Gastrocnemius medialis (tissue), 4 donors: ENCODE measurements at regions not wholly inside any gene's neighbourhood (a gene's known extent, or its start where the extent isn't known, plus 50 kb on each side); places are given as distances from the start of the nearest gene placed in this dataset.

Experiments used
- ATAC-seq, 2 donors: fragments of 150-250 bp; one replicate each; pipeline ENCODE4 v1.9.1; 2016
- DNase-seq, 2 donors: peaks; one replicate each; pipeline ENCODE4 v3.0.0-alpha.2; 2019
- H3K27ac ChIP-seq, 4 donors: fragments of 200-600 bp; sonication (generic); 1 replicate in 1 of 4; 2 replicates in 3 of 4; pipeline ENCODE4 v1.5.1; 2016 to 2018; ENCODE audit warnings: mild to moderate bottlenecking in 2 of 4, moderate library complexity in 1 of 4
- H3K27me3 ChIP-seq, 3 donors: fragments of 200-600 bp; sonication (generic) in 2 of 3; 1 replicate in 1 of 3; 2 replicates in 2 of 3; pipeline versions ENCODE4 v1.5.1 to v1.6.0; 2016 to 2019; ENCODE audit warnings: mild to moderate bottlenecking in 1 of 3, moderate library complexity in 1 of 3
- H3K36me3 ChIP-seq, 2 donors: fragments of 200-600 bp; sonication (generic) in 1 of 2; one replicate each; pipeline ENCODE4 v1.5.1; 2017 to 2018
- H3K4me1 ChIP-seq, 2 donors: fragments of 200-600 bp; sonication (generic) in 1 of 2; one replicate each; pipeline ENCODE4 v1.5.1; 2016 to 2017; ENCODE audit warnings: mild to moderate bottlenecking in 2 of 2
- H3K4me3 ChIP-seq, 4 donors: fragments of 200-600 bp; sonication (generic) in 3 of 4; 1 replicate in 1 of 4; 2 replicates in 3 of 4; pipeline ENCODE4 v1.5.1; 2016 to 2019; ENCODE audit warnings: mild to moderate bottlenecking in 2 of 4
- H3K9me3 ChIP-seq, 3 donors: fragments of 200-600 bp; sonication (generic) in 2 of 3; 1 replicate in 1 of 3; 2 replicates in 2 of 3; pipeline ENCODE4 v1.5.1; 2016 to 2019
- POLR2A ChIP-seq, 2 donors: fragments of 450-650 bp; IDR thresholded peaks; one replicate each; pipeline ENCODE4 v1.6.1; 2017; ENCODE audit warnings: antibody characterized with exemption in 2 of 2, mild to moderate bottlenecking in 2 of 2, moderate library complexity in 2 of 2
- in situ Hi-C, 4 donors: fragments of 200-750 bp; cut with MboI; loops; one replicate each; pipeline versions ENCODE4 v1.15.0 to v1.8.0; 2017; ENCODE audit warnings: low sequenced_read_pairs in 4 of 4
- intact Hi-C: fragments of 100-400 bp; cut with DNase I; formaldehyde crosslinking; loops from one replicate; pipeline ENCODE4 v1.15.1; 2023; ENCODE audit warnings: low total_unique reads
- TF ChIP-seq, protein P1 (sequence below), 5 experiments: fragments of 450-650 bp in 3 of 5; fragments of 200-600 bp in 2 of 5; sonication (generic) in 2 of 5; IDR thresholded peaks in 4 of 5; conservative IDR thresholded peaks in 1 of 5; 1 replicate in 4 of 5; 2 replicates in 1 of 5; pipeline ENCODE4 v1.5.1; 2016 to 2019; ENCODE audit warnings: antibody characterized with exemption in 5 of 5, mild to moderate bottlenecking in 3 of 5, moderate library complexity in 3 of 5

GRCh38 chr5:82406205-82406773, 128.1 kb upstream of the RPS23 start:
- intact Hi-C loops (no loop called here), in situ Hi-C loops (no loop called here)
- no peak for TF ChIP-seq POLR2A (IDR thresholded peaks at IDR 0.05)
- TF ChIP-seq, protein P1, sequence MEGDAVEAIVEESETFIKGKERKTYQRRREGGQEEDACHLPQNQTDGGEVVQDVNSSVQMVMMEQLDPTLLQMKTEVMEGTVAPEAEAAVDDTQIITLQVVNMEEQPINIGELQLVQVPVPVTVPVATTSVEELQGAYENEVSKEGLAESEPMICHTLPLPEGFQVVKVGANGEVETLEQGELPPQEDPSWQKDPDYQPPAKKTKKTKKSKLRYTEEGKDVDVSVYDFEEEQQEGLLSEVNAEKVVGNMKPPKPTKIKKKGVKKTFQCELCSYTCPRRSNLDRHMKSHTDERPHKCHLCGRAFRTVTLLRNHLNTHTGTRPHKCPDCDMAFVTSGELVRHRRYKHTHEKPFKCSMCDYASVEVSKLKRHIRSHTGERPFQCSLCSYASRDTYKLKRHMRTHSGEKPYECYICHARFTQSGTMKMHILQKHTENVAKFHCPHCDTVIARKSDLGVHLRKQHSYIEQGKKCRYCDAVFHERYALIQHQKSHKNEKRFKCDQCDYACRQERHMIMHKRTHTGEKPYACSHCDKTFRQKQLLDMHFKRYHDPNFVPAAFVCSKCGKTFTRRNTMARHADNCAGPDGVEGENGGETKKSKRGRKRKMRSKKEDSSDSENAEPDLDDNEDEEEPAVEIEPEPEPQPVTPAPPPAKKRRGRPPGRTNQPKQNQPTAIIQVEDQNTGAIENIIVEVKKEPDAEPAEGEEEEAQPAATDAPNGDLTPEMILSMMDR (IDR thresholded peaks at IDR 0.05 in 4 of 5, conservative IDR thresholded peaks at IDR 0.05 in 1 of 5) = no peak
- H3K27ac ChIP-seq = peak overlapping the region; percentile 9 to 42 (median 21)
- H3K36me3 ChIP-seq = no peaks in the 10 kb centered on the region
- no peaks in the 10 kb centered on the region for H3K27me3 ChIP-seq
- H3K4me3 ChIP-seq = no peak overlapping the region
- DNase-seq (no peak), ATAC-seq (peak; percentile 70 to 74)
- H3K4me1 ChIP-seq = no peaks in the 10 kb centered on the region
- no peaks in the 10 kb centered on the region for H3K9me3 ChIP-seq

DNA sequence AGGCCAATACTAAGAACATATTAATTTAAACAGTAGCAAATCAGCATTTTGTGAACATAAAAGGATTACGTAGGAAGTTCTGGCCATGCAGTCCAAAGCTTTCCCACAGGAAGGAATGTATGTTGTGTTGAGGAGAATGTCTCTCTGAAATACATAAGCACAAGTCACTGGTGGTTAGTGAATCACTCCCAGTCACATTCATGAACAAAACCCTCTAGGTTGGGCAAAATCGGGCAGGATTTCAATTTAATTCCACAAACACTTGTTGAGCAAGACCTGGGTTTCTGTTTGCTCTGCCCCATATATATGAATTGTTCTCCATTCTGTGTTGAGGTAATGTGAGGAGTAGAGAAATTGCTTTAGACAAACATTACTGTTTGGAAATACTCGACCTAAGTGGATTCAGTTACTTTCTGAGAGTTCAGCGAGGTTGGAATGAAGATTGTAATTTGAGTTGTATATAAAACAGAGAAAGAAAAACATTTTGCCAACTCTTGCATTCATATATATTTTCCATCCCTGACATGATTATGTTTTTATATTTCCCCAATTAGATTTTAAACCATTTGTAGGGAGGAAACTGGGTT, 127.6 kb upstream of the RPS23 start:
- in situ Hi-C loops = no loop called here
- ATAC-seq (no peak), DNase-seq (no peak)
- H3K9me3 ChIP-seq = no peaks in the 10 kb centered on the region
- no peaks in the 10 kb centered on the region for H3K4me1 ChIP-seq
- intact Hi-C loops = no loop called here
- no peaks in the 10 kb centered on the region for H3K27me3 ChIP-seq
- H3K27ac ChIP-seq = peak overlapping the region in 2 of 4 donors; percentile 11 to 58
- no peak for TF ChIP-seq POLR2A (IDR thresholded peaks at IDR 0.05)
- TF ChIP-seq, protein P1 (IDR thresholded peaks at IDR 0.05 in 4 of 5, conservative IDR thresholded peaks at IDR 0.05 in 1 of 5) = no peak
- H3K4me3 ChIP-seq = no peak overlapping the region
- H3K36me3 ChIP-seq = no peaks in the 10 kb centered on the region

- intact Hi-C loops = no loop called here
- no peak for ATAC-seq
Measured at GRCh38 chr5:82405161-82405560, 127.0 kb upstream of the RPS23 start.

GRCh38 chr5:82404382-82404945, 126.3 kb upstream of the RPS23 start:
- TF ChIP-seq POLR2A (IDR thresholded peaks at IDR 0.05) = no peak
- TF ChIP-seq, protein P1 (IDR thresholded peaks at IDR 0.05 in 4 of 5, conservative IDR thresholded peaks at IDR 0.05 in 1 of 5) = no peak
- intact Hi-C loops = no loop called here
- no peak overlapping the region for H3K27ac ChIP-seq

More at GRCh38 chr5:82405161-82405560, 127.0 kb upstream of the RPS23 start:
- no peak overlapping the region for H3K4me3 ChIP-seq
- no peaks in the 10 kb centered on the region for H3K4me1 ChIP-seq
- TF ChIP-seq POLR2A (IDR thresholded peaks at IDR 0.05) = no peak
- TF ChIP-seq, protein P1 (IDR thresholded peaks at IDR 0.05 in 4 of 5, conservative IDR thresholded peaks at IDR 0.05 in 1 of 5) = no peak
- H3K9me3 ChIP-seq = no peaks in the 10 kb centered on the region
- peak overlapping the region in 1 of 4 donors; percentile 58 for H3K27ac ChIP-seq
- DNase-seq = no peak
- no peaks in the 10 kb centered on the region for H3K27me3 ChIP-seq
- no peaks in the 10 kb centered on the region for H3K36me3 ChIP-seq
- in situ Hi-C loops = no loop called here

More at GRCh38 chr5:82404382-82404945, 126.3 kb upstream of the RPS23 start:
- Histone ChIP-seq H3K4me1 (no peaks in the 10 kb centered on the region), H3K9me3 (no peaks in the 10 kb centered on the region), H3K27me3 (no peaks in the 10 kb centered on the region), H3K4me3 (no peak overlapping the region), H3K36me3 (no peaks in the 10 kb centered on the region)
- in situ Hi-C loops = no loop called here
- no peak for DNase-seq
- no peak for ATAC-seq
